Tongue (tissue), 1 donor: ENCODE measurements at regions not wholly inside any gene's neighbourhood (a gene's known extent, or its start where the extent isn't known, plus 50 kb on each side); places are given as distances from the start of the nearest gene placed in this dataset.
"Not testable (repeated sequence)": the region's sequence is repeated elsewhere in the genome, so short reads cannot be mapped to it uniquely, and the experiment has no call there.

ENCODE experiments used
- DNase-seq: peaks from one replicate; pipeline ENCODE4 v3.0.0-alpha.2; 2015

DNA sequence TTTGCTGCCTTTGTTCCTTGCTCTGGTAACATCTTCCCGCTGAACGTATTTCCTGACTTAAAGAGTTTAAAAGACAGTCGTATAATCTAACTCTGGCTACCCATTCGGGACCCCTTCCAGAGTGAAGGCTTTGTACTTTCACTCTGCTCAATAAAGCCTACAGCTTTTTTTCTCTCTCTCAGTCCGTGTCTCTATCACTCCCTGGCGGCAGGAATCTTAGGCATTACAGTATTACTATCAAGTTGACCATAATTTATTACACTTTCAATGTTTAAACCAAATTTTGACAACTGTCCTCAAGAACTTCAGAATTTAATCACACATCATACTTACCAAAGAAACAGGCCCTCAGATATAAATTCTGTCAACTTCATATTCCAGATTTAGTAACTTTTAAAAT, 967.9 kb downstream of the FSCB start:
- DNase-seq, result peak; percentile 73

DNA sequence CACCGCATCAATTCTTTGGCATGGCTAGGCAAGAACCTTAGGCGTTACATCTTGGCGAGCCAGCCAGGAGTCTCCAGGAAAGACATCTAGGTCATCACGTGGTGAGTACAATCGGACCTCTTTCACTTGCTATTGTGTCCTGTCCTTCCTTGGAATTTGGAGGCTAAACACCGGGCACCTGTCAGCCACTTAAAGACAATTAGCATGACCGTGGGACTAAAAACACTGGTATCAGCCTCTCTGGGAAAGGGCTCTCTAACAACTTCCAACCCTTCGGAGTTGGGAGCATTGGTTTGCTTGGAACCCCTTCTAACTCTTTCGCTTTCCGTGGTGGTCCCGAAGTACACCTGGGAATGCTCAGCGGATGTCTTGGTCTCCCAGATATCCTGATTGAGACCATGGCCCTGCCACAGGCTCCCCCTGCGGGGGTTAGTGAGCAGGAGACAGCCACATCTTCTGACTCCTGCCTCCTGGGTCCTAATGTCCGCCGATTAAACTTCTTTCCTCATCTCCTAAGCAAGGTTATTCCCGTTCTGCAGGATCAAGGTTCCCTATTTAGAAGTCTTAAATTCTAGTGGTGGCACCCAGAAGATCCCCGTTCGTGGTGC, 971.7 kb downstream of the FSCB start:
- no peak for DNase-seq

DNA sequence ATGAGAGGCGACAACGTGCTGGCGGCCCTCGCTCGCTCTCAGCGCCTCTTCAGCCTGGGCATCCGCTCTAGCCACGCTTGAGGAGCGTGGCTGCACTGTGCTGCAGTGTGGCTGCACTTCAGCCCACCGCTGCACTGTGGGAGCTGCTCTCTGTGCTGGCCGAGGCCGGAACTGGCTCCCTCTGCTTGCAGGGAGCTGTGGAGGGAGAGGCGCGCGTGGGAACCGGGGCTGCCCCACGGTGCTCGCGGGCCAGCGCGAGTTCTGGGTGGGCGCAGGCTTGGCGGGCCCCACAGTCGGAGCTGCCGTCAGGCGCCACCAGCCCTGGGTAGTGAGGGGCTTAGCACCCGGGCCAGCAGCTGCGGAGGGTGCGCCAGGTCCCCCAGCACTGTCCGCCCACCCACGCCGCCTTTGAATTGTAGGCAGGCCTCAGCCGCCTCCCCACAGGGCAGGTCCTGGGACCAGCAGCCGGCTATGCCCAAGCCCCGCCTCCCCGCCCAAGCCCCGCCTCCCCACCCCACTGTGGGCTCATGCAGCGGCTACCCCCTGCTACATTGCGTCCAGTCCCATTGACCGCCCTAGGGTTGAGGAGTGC, 974.2 kb downstream of the FSCB start:
- DNase-seq, result no peak

DNA sequence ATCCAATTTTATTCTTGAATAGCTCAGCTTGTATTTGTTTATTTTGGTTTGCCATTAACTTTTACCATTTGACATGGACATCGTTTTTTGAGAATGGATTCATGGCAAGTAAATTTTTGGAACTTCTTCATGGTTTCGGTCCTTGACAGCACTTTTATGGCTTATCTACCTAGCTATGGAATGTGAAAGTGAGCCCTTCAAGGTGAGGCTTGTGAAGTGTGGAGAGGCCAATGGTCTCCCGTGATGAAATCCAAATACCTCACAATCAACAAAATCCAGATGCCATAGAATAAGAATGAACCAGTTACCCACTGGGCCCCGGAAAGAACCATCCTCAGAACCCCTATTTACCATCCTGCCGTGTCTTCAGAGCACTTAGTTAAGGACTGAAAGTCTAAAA, 978.8 kb downstream of the FSCB start:
- DNase-seq, result no peak

DNA sequence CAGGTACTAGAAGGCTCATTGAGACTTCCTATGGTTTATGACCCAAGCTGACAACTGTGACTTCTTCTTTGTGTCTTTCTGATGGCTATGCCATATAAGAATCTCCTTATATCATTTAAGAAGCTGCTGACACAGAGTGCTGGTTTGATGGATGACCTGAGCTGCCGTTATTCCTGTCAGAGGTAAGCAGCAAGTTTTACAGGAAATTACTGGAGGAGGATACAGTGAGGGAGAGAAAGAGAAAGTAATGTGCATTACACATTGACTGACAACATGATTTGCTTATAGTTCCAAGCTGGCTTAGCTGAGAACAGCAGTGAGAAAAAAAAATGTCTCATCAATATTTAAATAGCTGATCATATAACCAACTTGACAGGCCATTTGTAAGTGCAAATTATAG, 981.4 kb downstream of the FSCB start:
- DNase-seq, result no peak

DNA sequence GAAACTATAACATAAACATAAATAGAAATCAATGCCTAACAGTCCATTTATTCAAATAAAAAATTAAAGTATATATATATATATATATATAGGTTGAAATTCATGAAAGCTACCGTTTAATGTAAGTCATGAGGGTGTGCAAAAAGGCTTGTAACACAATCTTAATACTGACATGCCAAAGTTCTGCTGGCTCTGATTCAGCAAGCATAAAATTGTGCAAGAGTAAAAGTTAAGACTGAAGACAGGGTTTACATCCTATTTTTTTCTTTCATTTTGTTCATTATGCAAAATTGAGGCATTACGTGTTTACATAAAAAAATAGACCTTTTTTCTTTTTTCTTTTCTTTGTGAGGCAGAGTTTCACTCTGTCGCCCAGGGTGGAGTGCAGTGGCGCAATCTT, 984.2 kb downstream of the FSCB start:
- DNase-seq, result no peak

DNA sequence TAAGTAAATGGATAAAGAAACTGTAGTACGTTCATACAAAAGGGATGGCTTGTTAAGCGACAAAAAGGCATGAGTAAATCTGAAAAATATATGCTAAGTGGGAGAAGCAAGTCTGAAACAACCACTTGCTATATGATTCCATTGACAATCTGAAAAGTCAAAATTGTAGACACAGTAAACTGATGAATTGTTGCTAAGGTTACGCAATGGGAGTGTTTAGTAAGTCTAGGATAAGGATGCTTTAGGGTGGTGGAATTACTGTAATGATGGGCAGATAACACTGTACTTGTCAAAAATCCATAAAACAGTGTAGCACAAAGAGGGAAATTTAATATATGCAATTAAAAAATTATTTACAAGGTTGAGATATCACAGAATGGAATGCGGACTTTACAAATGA, 984.9 kb downstream of the FSCB start:
- no peak for DNase-seq

DNA sequence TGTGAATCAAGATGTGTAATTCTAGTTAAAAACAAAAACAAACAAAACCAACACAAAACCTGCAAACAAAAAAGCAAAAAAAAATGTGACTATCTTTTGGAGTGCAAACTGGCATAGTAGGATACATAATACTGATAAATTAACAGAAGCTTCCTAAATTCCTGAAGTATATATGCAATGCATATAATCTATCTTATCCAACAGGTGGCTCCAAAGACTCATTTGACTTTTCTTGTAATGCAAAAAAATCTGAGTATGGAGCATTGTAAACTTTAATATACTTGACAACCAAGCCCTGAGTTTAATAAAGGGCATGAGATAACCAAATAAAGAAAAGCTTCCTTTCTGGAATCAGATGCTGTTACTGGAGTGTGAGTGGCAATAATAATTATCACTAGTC, 1003.6 kb downstream of the FSCB start:
- DNase-seq, result peak; percentile 40

DNA sequence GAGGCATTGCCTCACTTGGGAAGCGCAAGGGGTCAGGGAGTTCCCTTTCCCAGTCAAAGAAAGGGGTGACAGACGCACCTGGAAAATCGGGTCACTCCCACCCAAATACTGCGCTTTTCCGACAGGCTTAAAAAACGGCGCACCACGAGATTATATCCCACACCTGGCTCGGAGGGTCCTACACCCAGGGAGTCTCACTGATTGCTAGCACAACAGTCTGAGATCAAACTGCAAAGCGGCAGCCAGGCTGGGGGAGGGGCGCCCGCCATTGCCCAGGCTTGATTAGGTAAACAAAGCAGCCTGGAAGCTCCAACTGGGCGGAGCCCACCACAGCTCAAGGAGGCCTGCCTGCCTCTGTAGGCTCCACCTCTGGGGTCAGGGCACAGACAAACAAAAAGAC, 1014.7 kb downstream of the FSCB start:
- not testable (repeated sequence) for DNase-seq

DNA sequence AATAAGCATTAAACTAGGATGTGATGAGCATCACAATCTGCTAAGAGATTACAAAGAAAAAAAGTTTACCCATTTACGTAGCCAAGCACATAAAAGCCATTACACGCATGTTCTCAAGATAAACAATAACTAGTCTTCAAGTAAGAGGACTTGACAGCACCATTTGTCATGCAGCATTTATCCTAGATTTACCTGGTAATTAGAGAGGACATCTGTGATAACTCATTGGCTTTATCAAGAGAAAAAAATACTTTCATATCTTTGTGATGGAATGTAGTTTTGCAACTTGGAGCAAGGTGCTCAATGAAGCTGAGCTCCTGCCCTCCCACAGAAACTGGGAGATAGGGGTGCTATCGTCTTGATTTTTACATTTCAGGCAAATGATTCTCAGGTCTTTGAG, 1023.7 kb downstream of the FSCB start:
- no peak for DNase-seq

DNA sequence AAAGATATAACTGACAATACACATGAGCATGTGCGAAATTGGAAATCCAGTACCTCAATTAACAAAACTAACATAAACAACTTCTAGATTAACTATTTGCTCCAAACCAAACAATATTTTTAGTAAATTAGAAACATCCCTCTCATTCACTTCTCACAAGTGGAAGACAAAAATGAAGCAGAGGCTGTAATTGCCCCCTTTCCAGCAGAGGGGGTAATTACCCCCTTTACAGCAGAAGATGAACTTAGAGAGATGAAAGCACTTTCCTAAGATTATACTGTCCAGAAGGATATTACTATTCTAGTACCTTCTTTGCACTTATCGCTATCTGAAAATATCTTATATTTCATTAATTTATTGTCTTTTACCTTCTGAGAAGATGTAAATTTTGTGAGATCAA, 1025.2 kb downstream of the FSCB start:
- no peak for DNase-seq

DNA sequence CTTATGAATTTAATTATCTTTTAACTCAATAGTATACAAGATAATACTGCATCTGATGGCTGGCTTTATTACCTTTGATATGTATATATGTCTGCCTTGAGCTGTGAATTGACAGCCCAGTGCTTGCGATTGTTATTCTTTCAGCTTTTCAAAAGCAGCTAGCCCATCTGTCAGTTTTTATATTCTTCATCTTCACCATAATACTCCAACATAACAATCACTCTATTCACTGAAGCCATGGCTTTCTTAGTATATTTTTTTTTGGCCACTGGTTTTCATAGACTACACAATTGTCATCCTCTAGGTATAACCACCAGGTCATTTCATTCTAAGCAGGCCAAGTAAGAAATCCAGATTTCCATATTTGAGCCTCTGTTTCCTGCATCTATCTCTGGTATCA, 1026.1 kb downstream of the FSCB start:
- DNase-seq, result no peak

DNA sequence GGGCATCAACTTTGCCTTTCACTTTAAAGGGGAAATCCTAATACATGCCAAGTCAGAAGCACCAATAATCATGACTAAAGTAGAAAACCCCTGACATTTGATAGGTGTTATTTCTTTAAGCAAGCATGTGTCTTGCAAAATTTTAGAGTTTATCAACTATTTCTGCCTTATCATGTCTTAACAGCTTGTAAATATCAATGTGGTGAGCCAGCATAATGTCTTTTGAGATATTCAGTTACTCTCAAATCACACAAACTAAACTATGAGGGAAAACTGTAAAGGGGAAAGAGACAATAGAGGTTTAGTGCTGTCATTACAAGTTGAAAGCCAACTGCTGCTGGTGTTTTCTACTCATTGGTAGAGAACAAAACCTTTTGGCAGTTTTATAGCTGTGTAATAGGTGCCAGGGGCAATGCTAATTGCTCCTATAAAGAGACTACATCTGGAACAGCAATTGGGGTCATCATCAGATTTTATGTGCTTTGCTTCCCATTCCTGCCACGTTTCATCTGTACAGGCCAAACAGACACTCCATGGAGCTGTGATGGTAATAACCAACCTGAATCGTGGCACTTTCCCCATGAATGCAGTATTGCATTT, 1027.4 kb downstream of the FSCB start:
- no peak for DNase-seq

DNA sequence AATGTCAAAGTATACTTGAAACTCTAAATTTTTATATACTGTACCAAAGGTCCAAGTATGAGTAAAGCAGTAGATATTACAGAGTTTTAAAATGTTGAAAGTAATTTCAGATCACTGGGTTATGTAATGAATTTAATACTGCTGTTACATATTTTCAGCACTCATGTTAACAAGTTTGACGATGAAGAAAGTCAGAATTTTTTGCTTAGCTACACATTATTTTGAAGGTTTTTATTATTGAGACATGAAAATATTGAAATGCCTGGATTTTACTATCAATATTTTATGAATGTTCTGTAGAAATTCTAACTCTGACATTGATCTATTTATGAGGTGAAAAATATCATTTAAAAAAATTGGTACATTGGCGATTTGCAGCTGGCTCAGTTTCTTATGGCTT, 1030.3 kb downstream of the FSCB start:
- no peak for DNase-seq

DNA sequence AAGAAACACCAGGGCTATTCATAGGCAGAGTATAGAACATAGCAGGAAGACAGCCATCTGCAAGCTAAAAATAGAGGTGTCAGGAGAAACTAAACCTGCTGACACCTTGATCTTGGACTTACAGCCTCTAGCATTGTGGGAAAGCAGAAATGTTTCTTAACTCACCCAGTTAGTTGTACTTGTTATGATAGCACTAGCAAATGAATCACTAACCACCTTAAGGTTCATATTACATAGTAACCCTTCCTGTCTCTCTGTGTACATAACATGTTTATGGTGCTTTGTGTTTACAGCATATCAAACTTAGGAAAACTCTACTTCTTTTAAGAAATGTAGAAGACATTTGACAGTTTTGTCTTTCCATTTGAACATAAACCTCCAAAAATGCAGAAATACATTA, 1031.3 kb downstream of the FSCB start:
- no peak for DNase-seq

DNA sequence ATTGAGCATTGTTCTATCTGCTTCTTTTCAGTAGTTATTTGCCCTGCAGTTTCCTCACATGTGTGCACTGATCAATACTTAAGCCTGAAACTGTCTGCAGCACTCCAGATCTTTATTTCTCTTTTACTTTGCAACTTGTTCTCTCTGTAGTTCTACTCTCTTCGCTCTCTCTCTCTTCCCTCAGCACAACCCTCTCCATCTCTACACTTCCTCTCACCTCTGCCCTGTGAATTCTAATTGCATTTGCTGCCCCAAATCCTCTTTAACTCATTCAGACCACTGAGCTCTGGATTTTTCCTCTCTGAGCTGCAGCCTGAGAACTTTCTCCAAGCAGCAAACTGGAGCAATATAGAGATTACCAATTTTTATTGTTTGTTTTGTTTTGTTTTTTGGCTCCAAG, 1035.5 kb downstream of the FSCB start:
- no peak for DNase-seq

DNA sequence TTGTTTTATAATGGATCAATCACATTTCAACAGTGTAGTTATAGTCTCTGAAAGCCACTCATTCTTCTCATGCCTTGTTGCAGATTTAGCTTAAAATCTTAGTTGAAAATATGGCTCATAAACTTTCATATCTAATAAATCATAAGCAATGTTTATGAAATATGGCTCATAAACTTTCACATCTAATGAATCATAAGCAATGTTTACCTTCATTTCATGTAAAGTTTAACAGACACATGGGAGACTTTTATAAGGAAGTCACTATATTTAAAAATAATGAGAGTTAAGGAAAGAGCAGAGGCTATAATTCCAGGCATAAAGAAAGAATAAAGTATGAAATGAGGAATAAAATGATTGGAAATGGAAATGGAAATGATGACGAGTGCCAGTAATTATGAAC, 1042.1 kb downstream of the FSCB start:
- DNase-seq, result no peak

DNA sequence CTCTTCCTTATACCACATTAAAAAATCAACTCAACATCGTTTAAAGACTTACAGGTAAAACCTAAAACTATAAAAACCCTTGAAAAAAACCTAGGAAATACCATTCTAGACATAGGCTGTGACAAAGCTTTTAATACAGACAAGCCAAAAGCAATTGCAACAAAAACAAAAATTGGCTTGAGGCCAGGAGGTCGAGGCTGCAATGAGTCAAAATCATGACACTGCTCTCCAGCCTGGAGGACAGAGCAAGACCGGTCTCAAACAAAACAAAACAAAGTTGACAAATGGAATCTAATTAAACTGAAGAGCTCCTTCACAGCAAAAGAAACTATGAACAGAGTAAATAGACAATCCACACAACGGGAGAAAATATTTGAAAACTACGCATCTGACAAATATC, 1057.8 kb downstream of the FSCB start:
- no peak for DNase-seq

DNA sequence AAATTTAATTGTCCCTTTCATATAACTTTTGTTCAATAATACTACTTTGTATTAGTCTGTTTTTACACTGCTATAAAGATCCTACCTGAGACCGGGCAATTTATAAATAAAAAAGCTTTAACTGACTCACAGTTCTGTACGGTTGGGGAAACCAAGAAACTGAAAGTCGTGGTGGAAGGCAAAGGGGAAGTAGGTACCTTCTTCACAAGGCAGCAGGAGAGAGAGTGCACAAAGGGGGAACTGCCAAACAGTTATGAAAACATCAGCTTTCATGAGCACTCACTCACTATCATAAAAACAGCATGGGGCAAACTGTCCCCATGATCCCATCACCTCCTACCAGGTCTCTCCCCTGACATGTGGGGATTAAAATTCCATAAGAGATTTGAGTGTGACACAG, 1069.0 kb downstream of the FSCB start:
- no peak for DNase-seq

DNA sequence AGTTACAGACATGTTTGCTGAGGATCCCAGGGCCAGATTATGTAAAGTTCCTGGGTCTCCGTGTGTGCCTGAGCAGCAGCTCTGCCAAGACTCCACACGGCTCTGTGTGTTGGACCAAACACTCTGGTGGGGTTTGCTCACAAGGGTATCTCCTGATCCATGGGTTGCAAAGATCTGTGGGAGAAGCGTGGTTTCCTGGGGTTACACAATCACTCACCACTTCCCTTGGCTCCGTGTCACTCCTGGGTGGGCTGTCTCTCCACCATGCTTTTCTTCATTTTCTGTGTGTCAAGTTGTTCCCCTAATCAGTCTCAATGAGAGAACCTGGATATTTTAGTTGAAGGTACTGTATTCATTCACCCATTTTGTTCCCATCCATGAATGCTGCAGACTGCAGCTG, 1088.8 kb downstream of the FSCB start:
- no peak for DNase-seq

DNA sequence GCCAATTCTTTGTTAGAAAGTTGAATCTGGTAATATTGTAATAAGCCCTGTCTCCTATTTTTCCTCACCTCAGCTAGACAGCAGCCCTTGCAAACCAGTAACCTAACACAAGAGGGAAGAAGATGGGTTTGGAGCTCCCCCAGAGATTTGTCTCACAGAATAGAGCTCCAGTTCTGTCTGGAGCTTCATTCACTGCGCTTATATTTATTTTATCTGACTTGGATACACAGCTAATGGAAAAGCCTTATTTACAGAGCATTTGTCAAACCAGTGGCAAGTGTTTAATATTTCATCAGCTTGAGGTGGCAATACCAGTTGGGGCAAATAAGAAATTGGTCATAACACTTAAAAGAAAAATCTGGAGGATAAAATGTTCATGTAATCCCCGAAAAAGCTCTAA, 1094.0 kb downstream of the FSCB start:
- DNase-seq, result no peak

DNA sequence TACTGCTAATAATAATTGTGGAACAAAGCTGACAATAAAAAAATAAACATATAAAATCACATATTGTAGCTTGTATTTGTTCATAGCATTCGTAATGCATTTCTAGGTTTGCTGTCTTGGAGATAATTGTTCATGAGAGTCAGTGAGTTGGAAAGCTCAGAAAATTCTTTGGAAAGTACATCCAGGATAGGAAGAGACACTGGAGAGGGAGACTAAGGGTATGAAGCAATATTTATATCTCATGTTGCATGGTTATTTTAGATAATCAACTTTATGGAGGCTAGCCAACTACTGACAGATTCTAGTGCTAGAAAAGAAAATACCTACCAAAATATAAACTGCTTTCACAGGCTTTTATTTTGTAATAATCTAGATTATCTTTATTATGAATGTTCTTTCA, 1095.2 kb downstream of the FSCB start:
- peak; percentile 40 for DNase-seq

DNA sequence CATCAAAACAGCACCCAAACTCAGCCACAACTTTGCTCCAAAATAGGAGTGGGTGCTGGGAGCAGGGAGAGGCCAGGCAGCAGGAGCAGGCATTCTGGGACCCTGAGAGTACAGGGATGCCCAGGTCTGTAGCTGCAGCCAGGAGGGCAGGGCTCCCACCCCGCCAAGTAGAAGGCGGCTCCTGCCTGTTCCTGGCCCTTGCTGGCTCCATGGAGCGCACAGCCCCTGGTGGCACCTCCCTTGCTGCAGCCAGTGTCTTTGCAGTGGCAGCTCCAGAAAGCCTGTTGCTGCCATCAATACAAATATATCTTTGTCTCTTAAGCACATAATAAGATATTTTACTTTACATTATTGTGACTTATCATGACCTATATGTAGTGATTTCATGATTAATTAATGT, 1096.5 kb downstream of the FSCB start:
- no peak for DNase-seq

DNA sequence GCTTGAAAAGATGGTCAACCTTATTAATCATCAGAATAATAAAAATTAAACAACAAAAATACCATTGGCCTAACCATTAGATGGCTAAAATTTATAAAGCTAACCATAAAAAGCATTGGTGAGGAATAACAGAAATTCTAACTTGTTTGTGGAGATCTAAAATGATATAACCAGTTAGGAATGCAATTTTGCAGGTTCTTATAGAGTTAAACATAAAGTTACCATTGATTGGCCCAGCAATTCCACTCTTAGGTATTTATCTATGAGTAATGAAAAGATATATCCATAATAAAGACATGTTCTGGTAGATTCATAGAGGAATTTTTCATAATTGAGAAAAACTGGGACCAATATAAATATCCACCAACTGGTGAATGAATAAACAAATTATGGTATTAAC, 1098.6 kb downstream of the FSCB start:
- no peak for DNase-seq

DNA sequence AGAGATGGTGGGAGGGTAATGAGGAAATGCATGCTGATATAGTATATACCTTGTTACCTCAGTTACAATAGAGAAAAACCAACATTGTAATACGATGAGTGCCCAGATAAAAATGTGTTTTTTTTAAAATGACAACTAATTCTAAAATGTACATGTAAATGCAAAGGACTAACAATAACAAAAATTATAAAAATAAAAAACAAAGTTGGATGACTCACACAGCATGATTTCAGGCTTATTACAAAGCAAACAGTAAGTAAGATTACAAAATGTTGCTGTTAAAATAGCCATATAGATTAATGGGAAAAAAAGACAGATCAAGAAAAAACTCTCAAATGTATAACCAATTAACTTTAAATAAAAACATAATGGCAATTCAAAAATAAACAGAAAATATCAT, 1099.4 kb downstream of the FSCB start:
- no peak for DNase-seq
